ENCODE measurements at regions not wholly inside any gene's neighbourhood (a gene's known extent, or its start where the extent isn't known, plus 50 kb on each side); places are given as distances from the start of the nearest gene placed in this dataset.

- Histone ChIP-seq H3K9me3 (ENCODE audit: control insufficient read depth, insufficient read depth, low read length) (no peaks in the 10 kb centered on the region), H3K27me3 (ENCODE audit: control insufficient read depth, insufficient read depth, low read length) (no peaks in the 10 kb centered on the region), H3K4me3 (ENCODE audit: low read length) (no peak overlapping the region), H3K36me3 (ENCODE audit: control insufficient read depth, insufficient read depth, low read length) (no peaks in the 10 kb centered on the region), H3K27ac (ENCODE audit: low read length) (no peak overlapping the region), H3K4me1 (ENCODE audit: control insufficient read depth, insufficient read depth, low read length) (peaks cover 1% of the 10 kb centered on the region; the same call in 1 of the 2 replicates)
- no peak for DNase-seq (ENCODE audit: low read depth, low spot score)
- WGBS (ENCODE audit: insufficient coverage, insufficient read length): no CpG with 5 or more reads among the region's 3 CpGs
Measured at GRCh38 chr11:8740129-8740528, 57.5 kb downstream of the RPL27A start.

GRCh38 chr11:8744423-8744822 is 61.8 kb downstream of the RPL27A start:
- Histone ChIP-seq H3K27ac (ENCODE audit: low read length) (no peak overlapping the region), H3K27me3 (ENCODE audit: control insufficient read depth, insufficient read depth, low read length) (no peaks in the 10 kb centered on the region), H3K36me3 (ENCODE audit: control insufficient read depth, insufficient read depth, low read length) (no peaks in the 10 kb centered on the region), H3K4me3 (ENCODE audit: low read length) (no peak overlapping the region), H3K9me3 (ENCODE audit: control insufficient read depth, insufficient read depth, low read length) (no peaks in the 10 kb centered on the region), H3K4me1 (ENCODE audit: control insufficient read depth, insufficient read depth, low read length) (no peaks in the 10 kb centered on the region)
- WGBS (ENCODE audit: insufficient coverage, insufficient read length): no CpG with 5 or more reads among the region's 1 CpG
- DNase-seq (ENCODE audit: low read depth, low spot score): no peak

- Histone ChIP-seq H3K4me1 (ENCODE audit: control insufficient read depth, insufficient read depth, low read length) (no peaks in the 10 kb centered on the region), H3K4me3 (ENCODE audit: low read length) (no peak overlapping the region), H3K36me3 (ENCODE audit: control insufficient read depth, insufficient read depth, low read length) (no peaks in the 10 kb centered on the region), H3K9me3 (ENCODE audit: control insufficient read depth, insufficient read depth, low read length) (no peaks in the 10 kb centered on the region), H3K27ac (ENCODE audit: low read length) (no peak overlapping the region), H3K27me3 (ENCODE audit: control insufficient read depth, insufficient read depth, low read length) (no peaks in the 10 kb centered on the region)
- no peak for DNase-seq (ENCODE audit: low read depth, low spot score)
- WGBS (ENCODE audit: insufficient coverage, insufficient read length): no CpG with 5 or more reads among the region's 6 CpGs
Measured at GRCh38 chr11:8745431-8746253, 63.0 kb downstream of the RPL27A start.

- no peak for DNase-seq (ENCODE audit: low read depth, low spot score)
- no peaks in the 10 kb centered on the region for H3K27me3 ChIP-seq (ENCODE audit: control insufficient read depth, insufficient read depth, low read length)
- no peak overlapping the region for H3K27ac ChIP-seq (ENCODE audit: low read length)
- no CpG with 5 or more reads among the region's 2 CpGs for WGBS (ENCODE audit: insufficient coverage, insufficient read length)
- H3K4me3 ChIP-seq (ENCODE audit: low read length): no peak overlapping the region
- no peaks in the 10 kb centered on the region for H3K9me3 ChIP-seq (ENCODE audit: control insufficient read depth, insufficient read depth, low read length)
- H3K36me3 ChIP-seq (ENCODE audit: control insufficient read depth, insufficient read depth, low read length): no peaks in the 10 kb centered on the region
- H3K4me1 ChIP-seq (ENCODE audit: control insufficient read depth, insufficient read depth, low read length): no peaks in the 10 kb centered on the region
Measured at GRCh38 chr11:8746331-8746974, 63.9 kb downstream of the RPL27A start.

- no peaks in the 10 kb centered on the region for H3K4me1 ChIP-seq (ENCODE audit: control insufficient read depth, insufficient read depth, low read length)
- H3K9me3 ChIP-seq (ENCODE audit: control insufficient read depth, insufficient read depth, low read length): no peaks in the 10 kb centered on the region
- no peaks in the 10 kb centered on the region for H3K27me3 ChIP-seq (ENCODE audit: control insufficient read depth, insufficient read depth, low read length)
Measured at GRCh38 chr11:8747173-8747572, 64.6 kb downstream of the RPL27A start.

GRCh38 chr11:8748317-8748716 is 65.7 kb downstream of the RPL27A start:
- Histone ChIP-seq H3K4me1 (ENCODE audit: control insufficient read depth, insufficient read depth, low read length) (no peaks in the 10 kb centered on the region), H3K9me3 (ENCODE audit: control insufficient read depth, insufficient read depth, low read length) (no peaks in the 10 kb centered on the region), H3K27ac (ENCODE audit: low read length) (no peak overlapping the region), H3K4me3 (ENCODE audit: low read length) (no peak overlapping the region), H3K27me3 (ENCODE audit: control insufficient read depth, insufficient read depth, low read length) (no peaks in the 10 kb centered on the region), H3K36me3 (ENCODE audit: control insufficient read depth, insufficient read depth, low read length) (no peaks in the 10 kb centered on the region)
- no peak for DNase-seq (ENCODE audit: low read depth, low spot score)
- WGBS (ENCODE audit: insufficient coverage, insufficient read length): no CpG with 5 or more reads among the region's 2 CpGs

More at GRCh38 chr11:8747173-8747572, 64.6 kb downstream of the RPL27A start:
- H3K4me3 ChIP-seq (ENCODE audit: low read length): no peak overlapping the region
- DNase-seq (ENCODE audit: low read depth, low spot score): no peak
- no peak overlapping the region for H3K27ac ChIP-seq (ENCODE audit: low read length)
- H3K36me3 ChIP-seq (ENCODE audit: control insufficient read depth, insufficient read depth, low read length): no peaks in the 10 kb centered on the region

GRCh38 chr11:8749202-8749601 is 66.6 kb downstream of the RPL27A start:
- H3K4me1 ChIP-seq (ENCODE audit: control insufficient read depth, insufficient read depth, low read length): no peaks in the 10 kb centered on the region
- H3K27ac ChIP-seq (ENCODE audit: low read length): no peak overlapping the region
- no peaks in the 10 kb centered on the region for H3K9me3 ChIP-seq (ENCODE audit: control insufficient read depth, insufficient read depth, low read length)
- DNase-seq (ENCODE audit: low read depth, low spot score): no peak
- no CpG with 5 or more reads among the region's 2 CpGs for WGBS (ENCODE audit: insufficient coverage, insufficient read length)
- no peaks in the 10 kb centered on the region for H3K36me3 ChIP-seq (ENCODE audit: control insufficient read depth, insufficient read depth, low read length)
- no peaks in the 10 kb centered on the region for H3K27me3 ChIP-seq (ENCODE audit: control insufficient read depth, insufficient read depth, low read length)
- H3K4me3 ChIP-seq (ENCODE audit: low read length): no peak overlapping the region

GRCh38 chr11:8754241-8754640 is 71.6 kb downstream of the RPL27A start:
- Histone ChIP-seq H3K4me1 (ENCODE audit: control insufficient read depth, insufficient read depth, low read length) (no peaks in the 10 kb centered on the region), H3K27me3 (ENCODE audit: control insufficient read depth, insufficient read depth, low read length) (no peaks in the 10 kb centered on the region), H3K36me3 (ENCODE audit: control insufficient read depth, insufficient read depth, low read length) (no peaks in the 10 kb centered on the region), H3K9me3 (ENCODE audit: control insufficient read depth, insufficient read depth, low read length) (no peaks in the 10 kb centered on the region), H3K4me3 (ENCODE audit: low read length) (no peak overlapping the region), H3K27ac (ENCODE audit: low read length) (no peak overlapping the region)
- WGBS (ENCODE audit: insufficient coverage, insufficient read length): no CpG with 5 or more reads among the region's 1 CpG
- DNase-seq (ENCODE audit: low read depth, low spot score): no peak

- no peaks in the 10 kb centered on the region for H3K36me3 ChIP-seq (ENCODE audit: control insufficient read depth, insufficient read depth, low read length)
- H3K9me3 ChIP-seq (ENCODE audit: control insufficient read depth, insufficient read depth, low read length): no peaks in the 10 kb centered on the region
- WGBS (ENCODE audit: insufficient coverage, insufficient read length): no CpG with 5 or more reads among the region's 1 CpG
- H3K27ac ChIP-seq (ENCODE audit: low read length): no peak overlapping the region
- no peak overlapping the region for H3K4me3 ChIP-seq (ENCODE audit: low read length)
- DNase-seq (ENCODE audit: low read depth, low spot score): no peak
- no peaks in the 10 kb centered on the region for H3K27me3 ChIP-seq (ENCODE audit: control insufficient read depth, insufficient read depth, low read length)
- H3K4me1 ChIP-seq (ENCODE audit: control insufficient read depth, insufficient read depth, low read length): no peaks in the 10 kb centered on the region
Measured at GRCh38 chr11:8756201-8756600, 73.6 kb downstream of the RPL27A start.

GRCh38 chr11:8757047-8757446 is 74.5 kb downstream of the RPL27A start:
- WGBS (ENCODE audit: insufficient coverage, insufficient read length): no CpG with 5 or more reads among the region's 2 CpGs
- Histone ChIP-seq H3K36me3 (ENCODE audit: control insufficient read depth, insufficient read depth, low read length) (no peaks in the 10 kb centered on the region), H3K4me1 (ENCODE audit: control insufficient read depth, insufficient read depth, low read length) (no peaks in the 10 kb centered on the region), H3K9me3 (ENCODE audit: control insufficient read depth, insufficient read depth, low read length) (no peaks in the 10 kb centered on the region), H3K27ac (ENCODE audit: low read length) (no peak overlapping the region), H3K4me3 (ENCODE audit: low read length) (no peak overlapping the region), H3K27me3 (ENCODE audit: control insufficient read depth, insufficient read depth, low read length) (no peaks in the 10 kb centered on the region)
- DNase-seq (ENCODE audit: low read depth, low spot score): no peak

- H3K36me3 ChIP-seq (ENCODE audit: control insufficient read depth, insufficient read depth, low read length): no peaks in the 10 kb centered on the region
- no CpG with 5 or more reads among the region's 2 CpGs for WGBS (ENCODE audit: insufficient coverage, insufficient read length)
- no peak for DNase-seq (ENCODE audit: low read depth, low spot score)
- H3K27ac ChIP-seq (ENCODE audit: low read length): no peak overlapping the region
- H3K4me3 ChIP-seq (ENCODE audit: low read length): no peak overlapping the region
- no peaks in the 10 kb centered on the region for H3K9me3 ChIP-seq (ENCODE audit: control insufficient read depth, insufficient read depth, low read length)
- no peaks in the 10 kb centered on the region for H3K27me3 ChIP-seq (ENCODE audit: control insufficient read depth, insufficient read depth, low read length)
- no peaks in the 10 kb centered on the region for H3K4me1 ChIP-seq (ENCODE audit: control insufficient read depth, insufficient read depth, low read length)
Measured at GRCh38 chr11:8757533-8757932, 74.9 kb downstream of the RPL27A start.
